ENCODE measurements at regions not wholly inside any gene's neighbourhood (a gene's known extent, or its start where the extent isn't known, plus 50 kb on each side); places are given as distances from the start of the nearest gene placed in this dataset.

DNA sequence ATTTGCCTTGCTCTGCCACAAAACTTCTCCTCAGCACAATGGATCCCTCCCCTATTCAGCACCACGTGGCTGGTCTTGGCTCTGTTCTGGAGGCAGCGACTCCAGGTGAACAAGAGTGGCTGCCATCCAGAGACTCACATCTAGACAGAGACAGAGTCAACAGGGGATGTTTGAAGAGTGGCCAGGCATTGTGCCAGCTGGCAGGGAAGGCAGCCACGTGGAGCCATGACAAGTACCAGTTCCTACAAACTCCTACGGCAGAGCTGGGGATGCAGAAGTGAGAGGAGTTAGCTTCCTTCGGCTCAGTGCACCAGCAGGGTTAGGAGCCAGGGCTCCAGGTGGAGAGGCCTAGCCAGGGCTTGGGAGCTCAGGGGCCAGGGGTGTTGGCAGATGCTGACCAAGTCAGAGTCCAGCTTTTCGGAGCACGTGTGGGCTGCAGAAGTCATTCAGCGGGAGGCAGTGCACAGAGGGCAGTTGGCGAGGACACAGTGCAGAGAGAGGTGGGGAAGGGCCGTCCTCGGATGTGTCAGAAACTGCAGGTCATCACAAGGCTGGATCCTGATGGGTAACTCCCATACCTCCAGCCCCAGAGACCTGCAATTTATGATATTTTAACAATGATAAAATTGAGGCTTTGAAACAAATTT is 171.7 kb upstream of the PDE10A start (continued):
- TF ChIP-seq, protein P1, sequence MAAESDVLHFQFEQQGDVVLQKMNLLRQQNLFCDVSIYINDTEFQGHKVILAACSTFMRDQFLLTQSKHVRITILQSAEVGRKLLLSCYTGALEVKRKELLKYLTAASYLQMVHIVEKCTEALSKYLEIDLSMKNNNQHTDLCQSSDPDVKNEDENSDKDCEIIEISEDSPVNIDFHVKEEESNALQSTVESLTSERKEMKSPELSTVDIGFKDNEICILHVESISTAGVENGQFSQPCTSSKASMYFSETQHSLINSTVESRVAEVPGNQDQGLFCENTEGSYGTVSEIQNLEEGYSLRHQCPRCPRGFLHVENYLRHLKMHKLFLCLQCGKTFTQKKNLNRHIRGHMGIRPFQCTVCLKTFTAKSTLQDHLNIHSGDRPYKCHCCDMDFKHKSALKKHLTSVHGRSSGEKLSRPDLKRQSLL (tag by site-specific recombination; IDR thresholded peaks at IDR 0.05) = peak; percentile 69; the same call in 1 of the 2 replicates
- TF ChIP-seq ZNF544 (tag by site-specific recombination; IDR thresholded peaks at IDR 0.05) (no peak), SCRT1 (tag by site-specific recombination; IDR thresholded peaks at IDR 0.05; ENCODE audit: borderline replicate concordance) (no peak), ZNF558 (tag by site-specific recombination; IDR thresholded peaks at IDR 0.05) (no peak), ZNF707 (tag by site-specific recombination; IDR thresholded peaks at IDR 0.05) (no peak), TRIM28 (IDR thresholded peaks at IDR 0.05; ENCODE audit: borderline replicate concordance, low read length) (no peak), ZNF585B (tag by site-specific recombination; IDR thresholded peaks at IDR 0.05) (no peak), YY2 (tag by site-specific recombination; IDR thresholded peaks at IDR 0.05) (no peak), REPIN1 (tag by site-specific recombination; IDR thresholded peaks at IDR 0.05; ENCODE audit: low read depth) (no peak), ZNF157 (tag by site-specific recombination; IDR thresholded peaks at IDR 0.05) (no peak), ZNF701 (tag by site-specific recombination; IDR thresholded peaks at IDR 0.05) (no peak), ZNF747 (tag by site-specific recombination; IDR thresholded peaks at IDR 0.05) (no peak), ZNF335 (tag by site-specific recombination; conservative IDR thresholded peaks at IDR 0.05) (no peak), ZNF10 (tag by site-specific recombination; IDR thresholded peaks at IDR 0.05) (0 out of 2 replicates have a peak, but pooled peaks have one; percentile 52)
- TF ChIP-seq, protein P2, sequence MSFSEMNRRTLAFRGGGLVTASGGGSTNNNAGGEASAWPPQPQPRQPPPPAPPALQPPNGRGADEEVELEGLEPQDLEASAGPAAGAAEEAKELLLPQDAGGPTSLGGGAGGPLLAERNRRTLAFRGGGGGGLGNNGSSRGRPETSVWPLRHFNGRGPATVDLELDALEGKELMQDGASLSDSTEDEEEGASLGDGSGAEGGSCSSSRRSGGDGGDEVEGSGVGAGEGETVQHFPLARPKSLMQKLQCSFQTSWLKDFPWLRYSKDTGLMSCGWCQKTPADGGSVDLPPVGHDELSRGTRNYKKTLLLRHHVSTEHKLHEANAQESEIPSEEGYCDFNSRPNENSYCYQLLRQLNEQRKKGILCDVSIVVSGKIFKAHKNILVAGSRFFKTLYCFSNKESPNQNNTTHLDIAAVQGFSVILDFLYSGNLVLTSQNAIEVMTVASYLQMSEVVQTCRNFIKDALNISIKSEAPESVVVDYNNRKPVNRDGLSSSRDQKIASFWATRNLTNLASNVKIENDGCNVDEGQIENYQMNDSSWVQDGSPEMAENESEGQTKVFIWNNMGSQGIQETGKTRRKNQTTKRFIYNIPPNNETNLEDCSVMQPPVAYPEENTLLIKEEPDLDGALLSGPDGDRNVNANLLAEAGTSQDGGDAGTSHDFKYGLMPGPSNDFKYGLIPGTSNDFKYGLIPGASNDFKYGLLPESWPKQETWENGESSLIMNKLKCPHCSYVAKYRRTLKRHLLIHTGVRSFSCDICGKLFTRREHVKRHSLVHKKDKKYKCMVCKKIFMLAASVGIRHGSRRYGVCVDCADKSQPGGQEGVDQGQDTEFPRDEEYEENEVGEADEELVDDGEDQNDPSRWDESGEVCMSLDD (tag by site-specific recombination; IDR thresholded peaks at IDR 0.05) = no peak
- TF ChIP-seq, protein P3, sequence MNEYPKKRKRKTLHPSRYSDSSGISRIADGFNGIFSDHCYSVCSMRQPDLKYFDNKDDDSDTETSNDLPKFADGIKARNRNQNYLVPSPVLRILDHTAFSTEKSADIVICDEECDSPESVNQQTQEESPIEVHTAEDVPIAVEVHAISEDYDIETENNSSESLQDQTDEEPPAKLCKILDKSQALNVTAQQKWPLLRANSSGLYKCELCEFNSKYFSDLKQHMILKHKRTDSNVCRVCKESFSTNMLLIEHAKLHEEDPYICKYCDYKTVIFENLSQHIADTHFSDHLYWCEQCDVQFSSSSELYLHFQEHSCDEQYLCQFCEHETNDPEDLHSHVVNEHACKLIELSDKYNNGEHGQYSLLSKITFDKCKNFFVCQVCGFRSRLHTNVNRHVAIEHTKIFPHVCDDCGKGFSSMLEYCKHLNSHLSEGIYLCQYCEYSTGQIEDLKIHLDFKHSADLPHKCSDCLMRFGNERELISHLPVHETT (tag by site-specific recombination; IDR thresholded peaks at IDR 0.05) = no peak

DNA sequence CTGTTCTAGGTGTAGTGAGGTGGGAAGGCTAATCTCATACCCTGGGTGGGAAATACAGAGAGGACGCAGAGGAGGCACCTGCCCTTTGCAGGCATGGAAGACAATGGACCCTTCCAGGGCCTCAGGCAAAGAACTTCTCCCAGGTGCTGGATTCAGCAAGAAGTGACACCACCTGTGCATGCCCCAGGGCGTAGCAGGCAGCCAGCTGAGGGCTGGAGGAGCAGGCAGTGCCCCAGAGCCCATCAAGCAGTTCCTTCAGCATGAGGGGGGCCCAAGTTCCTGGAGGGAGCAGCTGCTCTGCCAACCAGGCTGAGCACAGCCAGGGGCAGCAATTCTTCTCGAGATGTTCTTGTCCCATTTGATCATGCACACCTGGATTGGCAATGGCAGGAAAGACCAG is 170.3 kb upstream of the PDE10A start:
- TF ChIP-seq ZNF404 (tag by site-specific recombination; IDR thresholded peaks at IDR 0.05) = no peak
- no peak for TF ChIP-seq ZNF114 (tag by site-specific recombination; IDR thresholded peaks at IDR 0.05)
- TF ChIP-seq, protein P4, sequence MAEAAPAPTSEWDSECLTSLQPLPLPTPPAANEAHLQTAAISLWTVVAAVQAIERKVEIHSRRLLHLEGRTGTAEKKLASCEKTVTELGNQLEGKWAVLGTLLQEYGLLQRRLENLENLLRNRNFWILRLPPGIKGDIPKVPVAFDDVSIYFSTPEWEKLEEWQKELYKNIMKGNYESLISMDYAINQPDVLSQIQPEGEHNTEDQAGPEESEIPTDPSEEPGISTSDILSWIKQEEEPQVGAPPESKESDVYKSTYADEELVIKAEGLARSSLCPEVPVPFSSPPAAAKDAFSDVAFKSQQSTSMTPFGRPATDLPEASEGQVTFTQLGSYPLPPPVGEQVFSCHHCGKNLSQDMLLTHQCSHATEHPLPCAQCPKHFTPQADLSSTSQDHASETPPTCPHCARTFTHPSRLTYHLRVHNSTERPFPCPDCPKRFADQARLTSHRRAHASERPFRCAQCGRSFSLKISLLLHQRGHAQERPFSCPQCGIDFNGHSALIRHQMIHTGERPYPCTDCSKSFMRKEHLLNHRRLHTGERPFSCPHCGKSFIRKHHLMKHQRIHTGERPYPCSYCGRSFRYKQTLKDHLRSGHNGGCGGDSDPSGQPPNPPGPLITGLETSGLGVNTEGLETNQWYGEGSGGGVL (tag by site-specific recombination; IDR thresholded peaks at IDR 0.05) = no peak
- no peak for TF ChIP-seq ZNF155 (tag by site-specific recombination; IDR thresholded peaks at IDR 0.05)
- TF ChIP-seq ZNF266 (tag by site-specific recombination; IDR thresholded peaks at IDR 0.05; ENCODE audit: low read depth) = no peak
- TF ChIP-seq ZNF140 (tag by site-specific recombination; IDR thresholded peaks at IDR 0.05) = no peak
- TF ChIP-seq ZNF521 (tag by site-specific recombination; IDR thresholded peaks at IDR 0.05) = no peak
- no peak for TF ChIP-seq ZEB2 (tag by site-specific recombination; IDR thresholded peaks at IDR 0.05)
- TF ChIP-seq ZNF37A (tag by site-specific recombination; IDR thresholded peaks at IDR 0.05) = no peak
- TF ChIP-seq ZNF621 (tag by site-specific recombination; IDR thresholded peaks at IDR 0.05) = no peak
- Histone ChIP-seq H3K36me3 (ENCODE audit: control insufficient read depth in 2 of 2, insufficient read depth in 1 of 2, low read length in 2 of 2) (no peaks in the 10 kb centered on the region), H3K4me1 (ENCODE audit: control insufficient read depth, insufficient read depth, low read length) (peaks cover 2% of the 10 kb centered on the region; the same call in 1 of the 2 replicates), H3K9me3 (ENCODE audit: control insufficient read depth, insufficient read depth, low read depth, low read length) (no peaks in the 10 kb centered on the region), H3K4me3 (ENCODE audit: low read depth, low read length) (no peak overlapping the region), H3K27ac (ENCODE audit: extremely low read depth, low read depth, low read length) (no peak overlapping the region)
- CTCF ChIA-PET = no interaction called here
- POLR2A ChIA-PET = interaction anchor here (0.6 kb wide), 1 partner anchor 975 kb away, joined by 3 read pairs; no protein-coding TSS in a partner anchor

All from HEK293 (cell line).